ENCODE measurements at regions not wholly inside any gene's neighbourhood (a gene's known extent, or its start where the extent isn't known, plus 50 kb on each side); places are given as distances from the start of the nearest gene placed in this dataset.
"Not testable (repeated sequence)": the region's sequence is repeated elsewhere in the genome, so short reads cannot be mapped to it uniquely, and the experiment has no call there.

DNA sequence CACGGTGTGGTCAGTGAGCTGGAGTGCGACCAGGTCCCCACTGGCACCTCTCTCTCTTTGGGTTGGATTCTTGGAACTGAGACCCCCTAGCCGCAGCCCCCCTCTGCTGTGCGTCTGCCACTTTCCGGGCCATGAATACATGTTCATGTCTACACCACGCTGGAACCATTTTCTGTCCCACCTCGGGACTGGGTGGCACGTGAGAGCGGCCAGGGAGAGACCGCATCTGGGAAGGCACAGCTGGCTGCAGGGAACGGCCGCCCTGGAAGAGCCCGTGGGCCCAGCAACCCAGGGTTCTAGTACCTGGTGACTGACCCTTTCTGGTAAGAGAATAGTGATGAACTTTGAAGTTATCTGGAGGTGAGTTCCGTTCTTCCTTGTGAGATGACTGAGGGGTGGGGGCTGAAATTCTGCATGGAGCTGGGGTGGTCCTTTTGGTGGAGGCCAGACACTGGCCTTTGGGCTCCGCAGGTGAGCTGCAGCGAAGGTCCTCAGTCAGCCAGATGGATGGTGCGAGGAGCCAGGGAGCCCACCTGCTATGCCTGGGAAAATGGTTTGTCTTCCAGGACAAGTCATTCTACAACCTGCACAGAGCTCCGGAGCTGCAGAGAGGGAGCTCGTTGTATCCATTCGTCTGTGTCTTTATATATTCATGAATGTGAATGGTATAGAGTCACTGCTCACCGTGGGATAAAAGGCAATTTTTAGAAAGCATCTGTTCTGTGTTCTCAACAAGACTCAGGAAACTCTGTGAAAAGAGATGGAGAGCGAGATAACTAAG, 223.5 kb downstream of the NDUFA10 start:
- no peak for DNase-seq

DNA sequence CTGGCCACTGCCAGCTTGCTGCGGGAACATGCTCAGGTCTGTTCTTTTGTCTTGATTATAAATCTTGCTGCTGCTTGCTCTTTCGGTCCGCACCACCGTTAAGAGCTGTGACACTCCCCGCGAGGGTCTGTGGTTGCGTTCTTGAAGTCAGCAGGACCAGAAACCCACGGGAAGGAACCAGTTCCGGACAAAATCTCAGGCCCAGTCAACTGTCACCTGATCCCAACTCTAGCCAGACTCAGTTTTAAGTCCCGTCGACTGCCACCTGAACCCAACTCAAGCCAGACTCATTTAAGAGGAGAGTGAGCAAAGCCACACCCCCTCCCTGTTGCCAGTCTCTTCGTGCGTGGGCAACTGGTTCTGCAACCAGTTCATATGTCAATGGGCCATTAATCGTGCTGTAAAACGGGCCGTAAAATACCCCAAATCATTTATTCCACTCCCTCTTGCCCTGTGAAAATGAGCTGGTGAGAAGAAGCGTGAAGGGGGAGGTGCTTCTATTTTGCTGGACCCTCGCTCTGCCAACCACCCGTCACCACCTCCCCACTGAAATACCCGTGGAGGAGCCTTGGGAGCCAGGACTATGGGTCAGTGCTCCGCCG, 224.3 kb downstream of the NDUFA10 start:
- DNase-seq: no peak

DNA sequence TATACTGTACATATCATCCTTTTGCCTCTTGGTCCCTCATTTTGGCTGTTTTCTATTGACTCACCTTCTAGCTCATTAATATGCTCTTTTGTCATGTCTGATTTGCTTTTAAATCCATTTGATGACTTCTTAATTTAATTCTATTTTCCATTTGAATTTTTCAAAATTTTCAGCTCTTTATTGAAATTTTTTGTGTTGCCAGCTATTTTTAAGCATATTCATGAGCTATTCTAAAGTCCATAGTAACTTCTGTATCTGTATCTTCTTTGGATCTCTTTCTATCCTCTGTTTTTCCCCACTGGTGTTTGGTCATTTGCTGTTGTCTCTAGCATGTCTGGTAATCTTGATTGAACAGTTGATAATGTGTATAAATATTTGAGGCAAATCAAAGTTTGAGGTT, 227.8 kb downstream of the NDUFA10 start:
- no peak for DNase-seq

DNA sequence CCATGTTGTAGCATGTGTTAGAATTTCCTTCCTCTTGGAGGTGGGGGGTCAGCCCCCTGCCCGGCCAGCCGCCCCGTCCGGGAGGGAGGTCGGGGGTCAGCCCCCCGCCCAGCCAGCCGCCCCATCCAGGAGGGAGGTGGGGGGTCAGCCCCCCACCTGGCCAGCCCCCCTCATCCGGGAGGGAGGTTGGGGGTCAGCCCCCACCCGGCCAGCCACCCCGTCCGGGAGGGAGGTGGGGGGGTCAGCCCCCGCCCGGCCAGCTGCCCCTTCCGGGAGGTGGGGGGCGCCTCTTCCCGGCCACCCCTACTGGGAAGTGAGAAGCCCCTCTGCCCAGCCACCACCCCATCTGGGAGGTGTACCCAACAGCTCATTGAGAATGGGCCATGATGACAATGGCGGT, 229.4 kb downstream of the NDUFA10 start:
- not testable (repeated sequence) for DNase-seq

- DNase-seq: no peak
Measured at GRCh38 chr2:239793836-239794235, 231.3 kb downstream of the NDUFA10 start.

DNA sequence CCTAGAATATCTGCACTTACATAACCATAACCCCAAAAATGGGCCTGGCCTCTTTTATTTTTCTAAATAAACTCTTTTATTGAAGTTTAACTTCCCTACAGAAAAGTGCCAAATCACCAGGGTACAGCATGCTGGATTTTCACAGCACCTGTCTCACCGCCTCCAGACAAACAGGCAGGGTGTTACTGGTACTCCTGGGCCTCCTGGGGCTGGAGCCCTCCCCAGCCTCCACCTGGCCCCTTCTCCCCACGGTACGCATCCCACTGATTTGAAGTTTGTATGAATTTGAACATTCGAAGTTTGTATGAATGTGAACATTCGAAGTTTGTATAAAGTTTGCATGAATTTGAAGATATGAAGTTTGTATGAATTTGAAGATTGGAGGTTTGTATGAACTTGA, 232.1 kb downstream of the NDUFA10 start:
- no peak for DNase-seq

- DNase-seq: no peak
Measured at GRCh38 chr2:239792405-239793084, 232.6 kb downstream of the NDUFA10 start.

DNA sequence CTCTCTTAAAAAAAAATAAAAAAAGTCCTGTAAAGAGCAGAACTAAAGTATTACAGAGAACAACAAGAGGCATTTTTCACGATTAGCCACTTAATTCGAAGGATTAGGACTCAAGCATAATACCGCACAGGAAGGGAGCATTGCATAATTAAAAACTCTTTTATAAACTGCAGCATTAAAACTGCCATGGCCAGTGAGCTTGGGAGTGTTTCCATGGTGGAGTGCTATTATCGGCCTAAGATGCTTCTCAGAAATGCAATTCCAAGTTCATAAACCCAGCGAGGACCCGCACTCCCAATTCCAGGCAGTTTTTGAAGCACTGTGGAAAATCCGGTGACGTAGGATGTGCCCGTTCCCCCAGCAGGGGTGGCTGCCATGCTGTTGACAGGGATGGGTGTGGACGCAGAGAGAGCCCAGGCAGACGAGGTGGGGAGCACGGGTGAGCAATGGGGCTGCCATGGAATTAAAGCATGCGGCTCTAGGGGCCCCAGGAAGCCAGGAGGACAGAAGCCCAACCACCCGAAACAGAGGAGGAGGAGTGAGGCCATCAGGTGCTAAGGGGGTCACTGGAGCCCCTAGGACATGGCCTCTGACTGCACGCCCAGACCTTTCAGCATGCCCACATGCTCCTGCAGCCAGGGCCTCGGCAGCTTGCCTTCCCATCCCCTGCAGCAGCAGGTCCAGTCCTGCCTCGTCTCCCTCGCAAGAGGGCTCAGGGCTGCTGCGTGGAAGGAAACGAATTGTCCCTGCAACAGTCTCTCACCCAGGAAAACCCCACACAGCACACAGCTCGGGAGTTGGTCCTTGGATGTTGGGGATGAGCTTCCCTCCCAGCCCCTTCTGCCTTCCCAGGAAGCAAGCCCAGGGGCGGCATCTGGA, 233.4 kb downstream of the NDUFA10 start:
- no peak for DNase-seq

GRCh38 chr2:239790721-239791120, 234.4 kb downstream of the NDUFA10 start:
- DNase-seq: no peak

DNA sequence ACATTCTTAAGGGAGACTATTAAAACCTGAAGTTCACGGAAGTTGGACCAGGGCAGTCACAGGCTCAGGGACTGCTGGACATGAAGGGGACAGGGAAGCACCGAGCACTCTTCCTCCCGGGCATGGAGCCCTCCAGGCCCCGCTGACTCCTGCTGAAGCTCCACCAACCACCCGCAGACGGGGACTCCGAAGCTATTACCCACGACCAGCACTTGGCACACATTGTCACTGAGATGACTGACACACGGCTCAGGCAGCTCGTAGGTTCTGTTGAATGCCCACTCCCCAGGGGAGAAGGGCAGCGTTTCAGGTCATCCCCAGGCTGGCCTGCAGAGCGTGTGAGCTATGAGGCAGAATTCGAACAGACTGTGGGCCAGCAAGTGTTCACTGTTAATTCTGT, 234.8 kb downstream of the NDUFA10 start:
- DNase-seq: no peak

- DNase-seq: no peak
Measured at GRCh38 chr2:239789711-239790110, 235.4 kb downstream of the NDUFA10 start.

DNA sequence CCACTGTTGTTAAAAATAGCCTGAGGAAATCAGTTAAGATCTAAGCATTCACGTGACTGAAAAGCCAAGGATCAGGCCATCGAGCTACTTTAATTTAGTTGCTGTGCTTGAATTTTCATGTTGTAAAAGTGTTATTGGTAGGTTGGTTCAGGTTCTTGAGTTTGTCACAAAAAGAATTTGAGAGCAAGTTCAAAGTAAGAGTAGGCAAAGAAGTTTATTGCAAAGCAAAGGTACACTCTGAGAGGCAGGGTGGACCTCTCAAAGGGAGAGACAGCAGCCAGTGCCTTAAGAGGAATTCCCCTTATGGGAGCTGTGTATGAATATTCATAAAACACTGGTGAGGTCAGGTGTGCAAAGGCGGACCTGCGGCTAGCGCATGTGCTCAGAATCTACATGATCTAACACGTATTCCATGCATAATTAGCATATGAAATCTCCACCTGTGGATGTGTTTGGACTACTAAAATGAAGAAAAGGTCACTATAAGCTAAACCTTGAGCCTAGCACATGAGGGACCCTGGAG, 236.5 kb downstream of the NDUFA10 start:
- DNase-seq: no peak

DNA sequence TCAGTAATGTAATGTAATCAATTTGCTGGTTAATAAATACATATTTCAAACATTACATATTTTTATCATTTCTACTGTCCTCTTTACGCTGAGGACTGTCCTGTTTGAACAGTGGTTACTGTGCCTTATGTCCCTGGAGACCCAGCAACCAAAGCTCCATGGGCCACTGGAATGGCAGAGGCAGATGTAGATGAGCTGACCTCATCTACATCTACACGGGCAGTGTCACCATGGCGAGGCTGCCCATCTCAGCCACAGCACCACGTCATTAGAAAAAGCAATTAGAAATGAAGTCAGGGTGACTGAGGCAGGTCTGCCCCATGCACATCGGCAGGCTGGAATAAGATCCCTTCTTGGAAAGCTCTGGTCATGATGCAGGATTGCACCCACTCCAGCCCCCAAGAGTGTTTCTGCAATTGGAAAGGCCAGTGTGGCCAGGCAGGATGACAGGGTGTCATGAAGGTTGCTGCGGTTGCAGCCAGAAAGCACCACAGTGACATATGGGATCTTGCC, 237.5 kb downstream of the NDUFA10 start:
- DNase-seq: no peak

DNA sequence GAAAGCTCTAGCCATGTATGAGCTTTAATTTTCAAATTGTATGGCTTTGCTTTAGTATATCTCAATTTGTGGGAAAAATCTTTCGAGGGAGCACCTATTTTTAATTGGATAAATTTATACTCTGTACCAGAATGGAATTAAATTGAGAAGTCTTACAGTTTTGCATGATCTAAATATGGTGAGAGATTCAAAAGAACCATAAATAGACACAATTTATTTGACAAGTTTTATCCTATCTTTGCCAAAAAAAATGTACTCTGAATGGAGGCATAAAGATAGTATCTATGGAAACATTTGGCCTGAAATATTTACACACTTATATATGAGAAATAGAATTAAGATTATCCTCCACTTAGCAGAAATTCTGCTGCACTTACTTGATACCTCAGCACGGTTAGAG, 238.4 kb downstream of the NDUFA10 start:
- no peak for DNase-seq

DNA sequence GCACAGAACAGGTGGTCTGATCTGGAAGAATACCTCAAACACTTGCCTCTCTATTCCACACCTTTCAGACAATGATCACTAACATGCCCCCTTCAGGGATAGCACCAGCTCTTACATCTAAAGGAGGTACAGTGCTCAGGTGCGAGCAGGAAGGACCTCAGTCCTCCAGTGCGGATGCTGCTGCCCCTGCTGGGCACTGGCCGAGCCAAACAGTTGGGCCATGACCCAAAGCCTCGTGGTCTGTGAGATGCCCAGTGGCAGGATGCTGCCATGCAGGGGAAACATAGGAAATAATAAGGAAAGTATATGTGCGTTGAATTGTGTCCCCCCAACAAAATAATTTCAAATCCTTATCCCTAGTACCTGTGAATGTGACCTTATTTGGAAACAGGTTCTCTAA, 243.7 kb downstream of the NDUFA10 start:
- no peak for DNase-seq

DNA sequence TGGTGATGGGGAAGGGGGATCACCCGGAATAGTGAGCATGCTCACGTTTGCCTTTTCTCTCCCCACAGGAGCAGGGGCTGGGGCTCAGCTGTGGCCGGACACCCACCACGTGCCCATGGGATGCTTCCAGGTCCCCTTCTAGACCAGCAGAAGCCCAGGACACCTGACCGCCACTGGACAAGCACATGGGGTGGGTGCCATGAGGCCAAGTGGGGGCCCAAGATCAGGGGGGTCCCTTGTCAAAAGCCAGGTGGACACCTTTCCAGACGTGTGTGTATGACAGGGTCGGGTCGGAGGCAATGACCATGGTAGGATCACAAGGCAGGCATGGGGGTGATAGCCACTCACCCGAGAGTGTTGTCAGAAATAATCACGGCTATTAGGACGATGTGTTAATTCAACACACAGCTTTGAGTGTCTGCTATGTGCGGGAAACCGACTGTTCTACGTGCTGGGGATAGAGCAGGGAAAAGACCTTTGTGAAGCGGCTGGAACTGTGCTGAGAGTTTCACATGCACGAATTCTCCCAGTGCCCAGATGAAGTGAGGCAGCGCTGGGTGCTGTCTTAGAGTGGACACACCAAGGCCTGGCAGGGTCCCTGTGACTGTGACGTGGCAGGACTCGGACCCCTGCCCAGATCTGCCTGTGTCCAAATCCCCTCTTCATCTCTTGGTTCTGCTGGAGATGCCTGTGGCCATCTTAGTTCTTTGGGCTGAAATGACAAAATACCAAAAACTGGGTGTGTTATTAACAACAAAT, 244.7 kb downstream of the NDUFA10 start:
- no peak for DNase-seq

GRCh38 chr2:239779584-239779983, 245.6 kb downstream of the NDUFA10 start:
- no peak for DNase-seq

DNA sequence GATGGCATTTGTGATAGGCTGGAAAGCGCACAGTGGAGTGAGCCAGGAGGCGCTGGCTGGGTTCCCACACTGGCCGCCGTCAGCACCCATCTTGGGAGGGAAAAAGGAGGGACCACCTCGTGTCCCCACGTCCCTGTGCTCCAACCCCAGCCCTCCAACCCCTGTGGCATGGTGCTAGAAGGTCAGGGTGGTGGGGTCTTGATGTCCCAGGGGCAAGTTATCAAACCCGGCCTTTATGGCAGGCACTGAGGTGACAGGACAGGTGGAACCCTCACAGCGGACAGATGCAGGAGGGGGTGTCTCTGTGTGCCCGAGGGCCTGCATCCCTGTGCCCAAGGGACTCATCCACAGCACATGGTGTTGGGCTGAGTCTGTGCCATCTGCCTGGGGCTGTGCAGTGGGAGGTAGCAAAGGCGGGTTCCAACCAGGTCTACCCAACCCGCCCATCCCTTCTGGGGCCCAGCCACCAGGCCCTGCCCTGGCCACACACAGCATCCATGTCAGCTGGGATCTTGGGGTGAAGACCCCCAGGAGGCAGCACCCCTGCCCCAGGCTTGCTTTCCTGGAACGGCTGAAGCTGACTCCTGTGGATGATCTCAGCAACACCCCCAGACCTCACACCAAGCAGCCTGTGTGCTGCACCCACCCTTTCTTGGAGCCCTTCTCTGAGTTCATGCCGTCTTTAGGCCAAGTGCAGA, 246.1 kb downstream of the NDUFA10 start:
- no peak for DNase-seq

- no peak for DNase-seq
Measured at GRCh38 chr2:239778042-239778851, 246.9 kb downstream of the NDUFA10 start.

DNA sequence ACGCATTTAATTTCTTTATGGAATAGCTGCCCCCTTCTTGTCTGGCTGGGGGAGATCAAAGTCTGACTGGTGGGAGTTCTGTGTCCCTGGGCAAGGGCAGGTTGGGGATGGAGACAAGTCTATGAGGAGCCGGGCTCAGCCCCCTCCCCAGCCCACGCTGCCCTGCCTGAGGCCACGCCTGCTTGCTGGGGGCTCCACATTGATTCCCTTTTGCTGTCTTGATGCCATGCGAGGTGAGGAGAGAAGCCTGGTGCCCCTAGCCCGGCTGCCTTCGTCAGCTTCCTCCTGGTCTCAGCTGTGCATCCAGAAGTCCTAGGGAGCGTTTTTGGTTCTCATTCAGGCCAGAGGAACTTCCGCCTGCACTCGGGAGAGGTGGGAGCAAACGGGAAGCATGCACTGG, 247.9 kb downstream of the NDUFA10 start:
- DNase-seq: no peak
